ENCODE measurements at regions not wholly inside any gene's neighbourhood (a gene's known extent, or its start where the extent isn't known, plus 50 kb on each side); places are given as distances from the start of the nearest gene placed in this dataset.

- TF ChIP-seq CTCF (IDR thresholded peaks at IDR 0.05) (no peak), POLR2A (IDR thresholded peaks at IDR 0.05) (no peak)
Measured at GRCh38 chr21:35168735-35169134, 119.6 kb upstream of the RUNX1 start.
